Pons (tissue), 1 donor: ENCODE measurements at regions not wholly inside any gene's neighbourhood (a gene's known extent, or its start where the extent isn't known, plus 50 kb on each side); places are given as distances from the start of the nearest gene placed in this dataset.

ENCODE experiments used
- DNase-seq: peaks from one replicate; pipeline ENCODE4 v3.0.0-alpha.2; 2016; ENCODE audit warnings: low spot score

- no peak for DNase-seq
These were observed 415.2 kb downstream of the TRIML1 start for GRCh38 chr4:188554413-188554812.

- DNase-seq: no peak
These were observed 433.9 kb downstream of the TRIML1 start for GRCh38 chr4:188573104-188573503.

GRCh38 chr4:188578657-188579056 lies 439.4 kb downstream of the TRIML1 start:
- no peak for DNase-seq

GRCh38 chr4:188596021-188596420 lies 456.8 kb downstream of the TRIML1 start:
- DNase-seq: no peak

GRCh38 chr4:188603646-188604045 lies 464.4 kb downstream of the TRIML1 start:
- no peak for DNase-seq

GRCh38 chr4:188606635-188607034 lies 467.4 kb downstream of the TRIML1 start:
- DNase-seq: no peak

GRCh38 chr4:188611143-188611542 lies 471.9 kb downstream of the TRIML1 start:
- no peak for DNase-seq

GRCh38 chr4:188612659-188613058 lies 473.4 kb downstream of the TRIML1 start:
- no peak for DNase-seq

GRCh38 chr4:188613976-188614375 lies 474.7 kb downstream of the TRIML1 start:
- DNase-seq: no peak

GRCh38 chr4:188619456-188620149 lies 480.4 kb downstream of the TRIML1 start:
- DNase-seq: no peak

GRCh38 chr4:188620608-188621007 lies 481.4 kb downstream of the TRIML1 start:
- DNase-seq: no peak

- DNase-seq: no peak
These were observed 484.1 kb downstream of the TRIML1 start for GRCh38 chr4:188623314-188623854.

- peak; percentile 8 for DNase-seq
These were observed 485.1 kb downstream of the TRIML1 start for GRCh38 chr4:188624370-188624769.

GRCh38 chr4:188627892-188628291 lies 488.7 kb downstream of the TRIML1 start:
- DNase-seq: peak; percentile 4

- no peak for DNase-seq
These were observed 500.3 kb downstream of the TRIML1 start for GRCh38 chr4:188639479-188640100.

GRCh38 chr4:188647820-188648370 lies 508.7 kb downstream of the TRIML1 start:
- no peak for DNase-seq

- DNase-seq: no peak
These were observed 510.4 kb downstream of the TRIML1 start for GRCh38 chr4:188649635-188650034.

- DNase-seq: no peak
These were observed 511.3 kb downstream of the TRIML1 start for GRCh38 chr4:188650516-188650915.

- no peak for DNase-seq
These were observed 518.1 kb downstream of the TRIML1 start for GRCh38 chr4:188657365-188657764.

- no peak for DNase-seq
These were observed 519.8 kb downstream of the TRIML1 start for GRCh38 chr4:188658958-188659522.

GRCh38 chr4:188660796-188661195 lies 521.6 kb downstream of the TRIML1 start:
- DNase-seq: peak; percentile 83

GRCh38 chr4:188661502-188661901 lies 522.3 kb downstream of the TRIML1 start:
- no peak for DNase-seq

GRCh38 chr4:188663369-188663768 lies 524.1 kb downstream of the TRIML1 start:
- DNase-seq: no peak
